OCI-LY3 (cell line): ENCODE measurements at regions not wholly inside any gene's neighbourhood (a gene's known extent, or its start where the extent isn't known, plus 50 kb on each side); places are given as distances from the start of the nearest gene placed in this dataset.

ENCODE experiments used
- EZH2phosphoT487 ChIP-seq: fragments of 200-600 bp; shearing (Covaris generic); IDR thresholded peaks from 2 replicates; pipeline ENCODE4 v1.6.1; 2018; ENCODE audit warnings: antibody characterized with exemption, mixed run types, low read depth
- TF ChIP-seq, protein P1 (sequence below): fragments of 200-600, 300-600 bp; sonication (generic); IDR thresholded peaks from 2 replicates; pipeline ENCODE4 v1.5.1; 2014; ENCODE audit warnings: antibody characterized with exemption, low read length, low read depth

DNA sequence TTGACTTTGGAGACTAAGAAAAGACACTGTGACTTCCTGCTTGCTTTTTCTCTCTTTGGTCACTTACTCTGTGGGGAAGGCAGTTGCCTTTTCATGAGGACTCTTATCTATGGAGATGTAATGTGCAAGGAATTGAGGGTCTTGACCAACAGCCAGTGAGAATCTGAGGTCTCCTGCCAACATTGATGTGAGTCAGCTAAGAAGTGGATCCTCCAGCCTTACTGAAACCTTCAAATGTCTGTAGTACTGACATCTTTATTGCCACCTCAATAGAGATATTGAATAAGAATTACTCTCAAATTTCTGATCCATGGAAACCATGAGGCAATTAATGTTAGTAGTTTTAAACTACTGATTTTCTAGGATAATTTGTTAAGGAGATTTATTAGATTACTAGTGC lies 598.4 kb downstream of the ADGRL2 start:
- TF ChIP-seq, protein P1, sequence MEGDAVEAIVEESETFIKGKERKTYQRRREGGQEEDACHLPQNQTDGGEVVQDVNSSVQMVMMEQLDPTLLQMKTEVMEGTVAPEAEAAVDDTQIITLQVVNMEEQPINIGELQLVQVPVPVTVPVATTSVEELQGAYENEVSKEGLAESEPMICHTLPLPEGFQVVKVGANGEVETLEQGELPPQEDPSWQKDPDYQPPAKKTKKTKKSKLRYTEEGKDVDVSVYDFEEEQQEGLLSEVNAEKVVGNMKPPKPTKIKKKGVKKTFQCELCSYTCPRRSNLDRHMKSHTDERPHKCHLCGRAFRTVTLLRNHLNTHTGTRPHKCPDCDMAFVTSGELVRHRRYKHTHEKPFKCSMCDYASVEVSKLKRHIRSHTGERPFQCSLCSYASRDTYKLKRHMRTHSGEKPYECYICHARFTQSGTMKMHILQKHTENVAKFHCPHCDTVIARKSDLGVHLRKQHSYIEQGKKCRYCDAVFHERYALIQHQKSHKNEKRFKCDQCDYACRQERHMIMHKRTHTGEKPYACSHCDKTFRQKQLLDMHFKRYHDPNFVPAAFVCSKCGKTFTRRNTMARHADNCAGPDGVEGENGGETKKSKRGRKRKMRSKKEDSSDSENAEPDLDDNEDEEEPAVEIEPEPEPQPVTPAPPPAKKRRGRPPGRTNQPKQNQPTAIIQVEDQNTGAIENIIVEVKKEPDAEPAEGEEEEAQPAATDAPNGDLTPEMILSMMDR = no peak
- no peak for TF ChIP-seq EZH2phosphoT487
